ENCODE measurements at regions not wholly inside any gene's neighbourhood (a gene's known extent, or its start where the extent isn't known, plus 50 kb on each side); places are given as distances from the start of the nearest gene placed in this dataset.
A peak's percentile ranks its signal among the peaks of the same experiment; 100 is the strongest.

DNA sequence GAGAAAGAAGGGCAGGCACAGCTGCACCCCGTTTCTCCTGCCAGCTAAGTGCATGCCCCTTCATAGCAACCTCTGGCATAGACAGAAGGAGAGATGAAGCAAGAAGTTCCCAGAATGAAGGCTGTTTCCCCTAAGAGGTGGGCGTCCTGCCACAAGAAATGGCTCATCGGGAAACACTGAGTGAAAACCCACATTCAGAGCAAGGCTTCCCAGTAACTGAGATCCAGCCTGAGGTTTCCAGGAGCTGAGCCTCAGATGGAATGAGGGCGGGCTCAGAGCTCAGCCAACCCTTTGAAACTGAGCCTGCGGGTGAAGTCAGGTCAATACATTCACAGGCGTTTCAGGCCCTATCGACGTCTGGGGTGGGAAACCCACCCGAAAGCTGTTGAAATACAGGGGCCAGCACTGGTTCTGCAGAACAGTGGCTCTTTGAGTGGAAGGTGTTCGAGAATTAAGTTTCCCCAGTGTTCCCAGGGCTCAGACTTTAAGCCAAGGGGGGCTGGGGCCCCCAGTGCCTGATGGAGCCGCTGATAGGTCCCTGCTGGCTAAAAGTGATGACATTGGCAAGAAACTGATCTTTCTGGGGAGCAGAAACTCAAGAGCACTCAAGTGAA is 510.2 kb downstream of the RPS24 start:
- no peak overlapping the region for H3K4me3 Mint-ChIP-seq
- H3K9me3 Mint-ChIP-seq = peaks cover 1% of the 10 kb centered on the region
- H3K36me3 Mint-ChIP-seq = peaks cover 2% of the 10 kb centered on the region
- peaks cover 9% of the 10 kb centered on the region for H3K27me3 Mint-ChIP-seq
- no peaks in the 10 kb centered on the region for H3K4me1 Mint-ChIP-seq
- no peak overlapping the region for H3K27ac Mint-ChIP-seq
- DNase-seq = no peak

GRCh38 chr10:78544423-78545090 is 510.9 kb downstream of the RPS24 start:
- H3K27me3 Mint-ChIP-seq = peaks cover 5% of the 10 kb centered on the region
- peaks cover 1% of the 10 kb centered on the region for H3K9me3 Mint-ChIP-seq
- DNase-seq = no peak
- H3K4me1 Mint-ChIP-seq = no peaks in the 10 kb centered on the region
- no peak overlapping the region for H3K27ac Mint-ChIP-seq
- H3K4me3 Mint-ChIP-seq = no peak overlapping the region
- H3K36me3 Mint-ChIP-seq = peaks cover 2% of the 10 kb centered on the region

GRCh38 chr10:78545756-78546155 is 512.1 kb downstream of the RPS24 start:
- Mint-ChIP-seq H3K9me3 (peaks cover 1% of the 10 kb centered on the region), H3K36me3 (no peaks in the 10 kb centered on the region), H3K4me1 (no peaks in the 10 kb centered on the region), H3K4me3 (no peak overlapping the region), H3K27ac (no peak overlapping the region), H3K27me3 (peaks cover 5% of the 10 kb centered on the region)
- no peak for DNase-seq

DNA sequence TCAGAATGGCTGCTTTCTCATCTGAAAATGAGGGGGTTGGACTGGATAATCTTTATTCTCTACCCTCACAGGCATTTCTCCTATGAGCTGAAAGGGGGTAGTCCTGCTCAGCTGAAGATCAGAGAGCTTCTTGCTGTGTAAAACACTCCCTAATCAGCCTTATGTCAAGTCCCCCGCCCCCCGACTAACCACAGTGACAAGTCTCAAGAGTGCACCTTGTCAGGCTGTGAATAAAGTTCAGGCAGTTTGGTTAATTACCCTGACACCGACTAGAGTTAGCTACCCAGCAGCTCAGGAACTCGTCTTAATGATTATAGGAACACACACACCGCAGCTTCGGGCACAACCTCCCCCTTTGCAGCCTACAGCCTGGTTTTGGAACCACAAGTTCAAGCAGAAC is 513.7 kb downstream of the RPS24 start:
- peaks cover 5% of the 10 kb centered on the region for H3K27me3 Mint-ChIP-seq
- H3K4me3 Mint-ChIP-seq = no peak overlapping the region
- no peak for DNase-seq
- H3K27ac Mint-ChIP-seq = no peak overlapping the region
- H3K36me3 Mint-ChIP-seq = no peaks in the 10 kb centered on the region
- peaks cover 7% of the 10 kb centered on the region for H3K4me1 Mint-ChIP-seq
- H3K9me3 Mint-ChIP-seq = no peaks in the 10 kb centered on the region

GRCh38 chr10:78547905-78548304 is 514.2 kb downstream of the RPS24 start:
- peaks cover 7% of the 10 kb centered on the region for H3K4me1 Mint-ChIP-seq
- no peak for DNase-seq
- peaks cover 8% of the 10 kb centered on the region for H3K27me3 Mint-ChIP-seq
- no peaks in the 10 kb centered on the region for H3K36me3 Mint-ChIP-seq
- no peak overlapping the region for H3K4me3 Mint-ChIP-seq
- no peaks in the 10 kb centered on the region for H3K9me3 Mint-ChIP-seq
- H3K27ac Mint-ChIP-seq = no peak overlapping the region

- H3K27me3 Mint-ChIP-seq = peaks cover 8% of the 10 kb centered on the region
- no peak for DNase-seq
- H3K36me3 Mint-ChIP-seq = no peaks in the 10 kb centered on the region
- H3K4me1 Mint-ChIP-seq = peaks cover 7% of the 10 kb centered on the region
- no peak overlapping the region for H3K27ac Mint-ChIP-seq
- H3K4me3 Mint-ChIP-seq = no peak overlapping the region
- no peaks in the 10 kb centered on the region for H3K9me3 Mint-ChIP-seq
These were observed 514.7 kb downstream of the RPS24 start for GRCh38 chr10:78548369-78548768.

DNA sequence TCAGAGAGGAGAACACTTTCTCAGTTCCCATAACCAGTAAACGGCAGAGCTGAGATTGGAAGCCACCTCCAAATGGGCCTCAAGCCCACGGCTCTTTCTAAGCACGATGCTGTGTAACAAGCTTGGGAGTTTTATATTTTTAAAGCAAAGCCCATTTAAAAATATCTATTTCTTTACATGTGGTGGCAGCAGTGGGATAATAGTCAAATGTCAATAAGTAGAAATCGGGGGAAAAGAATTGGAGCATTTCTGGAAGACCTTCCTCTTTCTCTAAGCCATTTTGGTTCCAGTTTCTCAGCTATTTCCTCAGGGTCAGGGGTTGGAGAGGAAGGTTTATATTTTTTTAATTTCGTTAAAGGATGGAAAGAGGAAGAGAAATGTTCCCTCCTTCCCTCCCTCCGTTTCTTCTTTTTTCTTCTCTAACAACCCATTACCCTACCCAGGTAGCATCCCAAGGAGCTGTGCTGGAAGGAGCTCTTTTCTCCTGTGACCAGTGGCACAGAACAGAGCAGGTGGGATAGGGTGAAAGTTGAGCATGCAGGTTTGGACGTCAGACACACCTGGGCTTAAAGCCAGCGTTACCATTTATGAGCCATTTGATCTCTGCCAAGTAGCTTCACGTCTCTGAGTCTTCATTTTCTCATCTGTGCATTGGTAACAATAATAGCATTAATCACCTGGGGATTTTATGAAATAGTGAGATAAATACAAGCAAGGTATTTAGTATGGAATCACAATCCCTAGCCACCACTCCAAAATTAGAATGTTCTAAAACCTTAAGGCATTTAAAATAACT is 515.7 kb downstream of the RPS24 start:
- H3K4me3 Mint-ChIP-seq = no peak overlapping the region
- peaks cover 7% of the 10 kb centered on the region for H3K4me1 Mint-ChIP-seq

GRCh38 chr10:78550090-78550489 is 516.4 kb downstream of the RPS24 start:
- H3K9me3 Mint-ChIP-seq = peaks cover 2% of the 10 kb centered on the region
- peaks cover 8% of the 10 kb centered on the region for H3K27me3 Mint-ChIP-seq
- H3K4me1 Mint-ChIP-seq = peaks cover 7% of the 10 kb centered on the region
- no peak overlapping the region for H3K27ac Mint-ChIP-seq
- H3K4me3 Mint-ChIP-seq = no peak overlapping the region
- H3K36me3 Mint-ChIP-seq = no peaks in the 10 kb centered on the region
- no peak for DNase-seq

More for the DNA sequence above, 515.7 kb downstream of the RPS24 start:
- Mint-ChIP-seq H3K9me3 (no peaks in the 10 kb centered on the region), H3K36me3 (no peaks in the 10 kb centered on the region), H3K27me3 (peaks cover 8% of the 10 kb centered on the region), H3K27ac (no peak overlapping the region)
- DNase-seq = no peak

DNA sequence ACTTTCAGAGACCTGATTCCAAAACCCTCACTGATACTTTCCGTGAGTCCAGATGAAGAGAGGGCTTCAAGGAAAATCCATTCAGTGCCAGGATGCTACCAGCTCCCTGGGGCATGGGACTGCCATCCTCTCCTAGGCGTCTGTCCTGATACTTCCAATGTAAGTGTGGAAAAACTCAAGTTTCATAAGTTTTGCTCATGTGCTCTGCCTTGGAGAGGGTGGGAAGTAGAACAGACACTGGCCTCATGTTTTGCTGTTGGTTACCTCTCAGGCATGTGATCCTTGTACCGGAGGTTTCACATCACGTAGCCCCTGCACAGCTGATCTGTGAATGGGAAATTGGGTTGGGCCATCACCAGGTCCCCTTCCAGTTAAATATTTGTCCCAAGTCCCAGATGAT is 517.1 kb downstream of the RPS24 start:
- Mint-ChIP-seq H3K4me3 (no peak overlapping the region), H3K36me3 (no peaks in the 10 kb centered on the region), H3K9me3 (peaks cover 2% of the 10 kb centered on the region), H3K4me1 (peaks cover 7% of the 10 kb centered on the region), H3K27me3 (peaks cover 8% of the 10 kb centered on the region), H3K27ac (no peak overlapping the region)
- DNase-seq = no peak

DNA sequence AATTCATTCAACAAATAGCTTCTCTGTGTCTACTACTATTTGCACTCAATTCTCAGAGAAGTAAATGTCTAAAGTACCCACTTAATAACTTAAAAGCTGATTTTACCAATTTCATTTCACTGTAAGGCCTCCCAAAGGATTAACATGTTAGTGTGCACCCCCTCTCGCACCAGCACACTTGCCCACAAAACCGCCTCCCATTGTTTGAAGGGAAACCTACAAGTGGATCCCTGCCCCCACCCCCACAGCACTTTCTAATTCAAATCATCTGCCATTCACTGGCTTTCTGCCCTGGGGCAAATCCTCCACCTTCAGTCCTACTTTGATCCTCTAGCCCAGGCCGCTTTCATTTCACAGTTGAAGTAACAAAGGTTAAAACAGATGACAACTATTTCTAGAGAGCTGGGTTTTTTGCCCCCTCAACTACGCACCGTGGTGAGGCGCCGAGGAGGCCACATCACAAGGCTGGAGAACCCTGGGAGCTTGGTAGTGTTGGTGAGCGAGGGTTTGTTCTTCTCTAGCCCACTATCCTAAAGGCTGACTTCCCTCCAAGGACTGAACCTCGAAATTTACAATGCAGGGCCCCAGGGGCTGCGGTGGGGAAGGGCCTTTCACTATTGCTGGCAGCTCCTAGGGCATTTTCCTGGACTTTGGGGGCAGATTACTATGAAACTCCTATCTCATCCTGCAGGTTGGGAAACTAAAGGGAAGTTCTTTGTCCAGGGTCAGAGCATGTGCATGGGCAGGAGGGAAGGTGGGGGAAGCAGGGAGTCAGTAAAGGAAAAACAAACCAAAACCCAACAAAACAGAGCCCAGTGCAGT is 517.4 kb upstream of the ZMIZ1 start:
- peaks cover 2% of the 10 kb centered on the region for H3K9me3 Mint-ChIP-seq
- no peak overlapping the region for H3K4me3 Mint-ChIP-seq
- H3K27me3 Mint-ChIP-seq = peaks cover 8% of the 10 kb centered on the region
- peak; percentile 14 for DNase-seq
- H3K27ac Mint-ChIP-seq = peak overlapping the region; percentile 6
- no peaks in the 10 kb centered on the region for H3K36me3 Mint-ChIP-seq
- peaks cover 7% of the 10 kb centered on the region for H3K4me1 Mint-ChIP-seq

GRCh38 chr10:78552261-78552811 is 516.4 kb upstream of the ZMIZ1 start:
- DNase-seq = no peak
- H3K4me1 Mint-ChIP-seq = peaks cover 7% of the 10 kb centered on the region
- no peak overlapping the region for H3K4me3 Mint-ChIP-seq
- peaks cover 8% of the 10 kb centered on the region for H3K27me3 Mint-ChIP-seq
- H3K27ac Mint-ChIP-seq = no peak overlapping the region
- no peaks in the 10 kb centered on the region for H3K36me3 Mint-ChIP-seq
- H3K9me3 Mint-ChIP-seq = peaks cover 2% of the 10 kb centered on the region

DNA sequence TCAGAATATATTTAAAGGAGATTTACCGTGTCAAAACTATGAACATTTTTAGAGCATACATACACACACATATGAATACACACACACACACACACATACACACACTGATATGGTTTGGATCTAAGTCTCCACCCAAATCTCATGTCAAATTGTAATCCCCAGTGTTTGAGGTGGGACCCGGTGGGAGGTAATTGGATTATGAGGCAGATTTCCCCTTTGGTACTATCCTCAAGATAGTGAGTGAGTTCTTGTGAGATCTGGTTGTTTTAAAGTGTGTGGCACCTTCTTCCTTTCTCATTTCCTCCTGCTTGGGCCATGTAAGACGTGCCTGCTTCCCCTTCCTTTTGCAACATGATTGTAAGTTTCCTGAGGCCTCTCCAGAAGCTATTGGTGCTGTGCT is 515.0 kb upstream of the ZMIZ1 start:
- H3K27me3 Mint-ChIP-seq = peaks cover 3% of the 10 kb centered on the region
- no peak for DNase-seq
- no peak overlapping the region for H3K27ac Mint-ChIP-seq
- H3K4me3 Mint-ChIP-seq = no peak overlapping the region
- peaks cover 2% of the 10 kb centered on the region for H3K9me3 Mint-ChIP-seq
- no peaks in the 10 kb centered on the region for H3K36me3 Mint-ChIP-seq
- peaks cover 7% of the 10 kb centered on the region for H3K4me1 Mint-ChIP-seq

GRCh38 chr10:78555128-78555527 is 513.6 kb upstream of the ZMIZ1 start:
- Mint-ChIP-seq H3K4me1 (peaks cover 7% of the 10 kb centered on the region), H3K4me3 (no peak overlapping the region)

GRCh38 chr10:78556705-78557432 is 511.9 kb upstream of the ZMIZ1 start:
- H3K4me3 Mint-ChIP-seq = no peak overlapping the region
- H3K4me1 Mint-ChIP-seq = no peaks in the 10 kb centered on the region
- H3K36me3 Mint-ChIP-seq = no peaks in the 10 kb centered on the region
- no peak for DNase-seq
- peaks cover 2% of the 10 kb centered on the region for H3K9me3 Mint-ChIP-seq
- H3K27ac Mint-ChIP-seq = no peak overlapping the region
- H3K27me3 Mint-ChIP-seq = peaks cover 3% of the 10 kb centered on the region

More at GRCh38 chr10:78555128-78555527, 513.6 kb upstream of the ZMIZ1 start:
- Mint-ChIP-seq H3K36me3 (no peaks in the 10 kb centered on the region), H3K9me3 (peaks cover 2% of the 10 kb centered on the region), H3K27me3 (peaks cover 3% of the 10 kb centered on the region), H3K27ac (no peak overlapping the region)
- DNase-seq = no peak

Data from activated naive CD8-positive, alpha-beta T cell treated with anti-CD3 and anti-CD28 coated beads for 36 hours (primary cell).